Activated naive CD8-positive, alpha-beta T cell treated with anti-CD3 and anti-CD28 coated beads, Interleukin-2, amount 50 U/mL, for 24 hours (primary cell): ENCODE measurements at regions not wholly inside any gene's neighbourhood (a gene's known extent, or its start where the extent isn't known, plus 50 kb on each side); places are given as distances from the start of the nearest gene placed in this dataset.
A peak's percentile ranks its signal among the peaks of the same experiment; 100 is the strongest.
"Not testable (repeated sequence)": the region's sequence is repeated elsewhere in the genome, so short reads cannot be mapped to it uniquely, and the experiment has no call there.

Experiments used
- ATAC-seq: fragments of 150-1000 bp; cut with Tn5 transposase; one replicate; pipeline ENCODE4 v1.10.0; 2021
- DNase-seq: peaks from one replicate; pipeline ENCODE4 v3.0.0; 2021
- H3K27ac Mint-ChIP-seq: one replicate; pipeline ENCODE4 v1.8.0; 2021; ENCODE audit warnings: mild to moderate bottlenecking, mixed read lengths
- H3K27me3 Mint-ChIP-seq: one replicate; pipeline ENCODE4 v1.8.0; 2021; ENCODE audit warnings: mixed read lengths
- H3K36me3 Mint-ChIP-seq: one replicate; pipeline ENCODE4 v1.8.0; 2021; ENCODE audit warnings: low read depth, mixed read lengths
- H3K4me1 Mint-ChIP-seq: one replicate; pipeline ENCODE4 v1.8.0; 2021; ENCODE audit warnings: mixed read lengths
- H3K4me3 Mint-ChIP-seq: one replicate; pipeline ENCODE4 v1.8.0; 2021; ENCODE audit warnings: mild to moderate bottlenecking, moderate library complexity, mixed read lengths
- H3K9me3 Mint-ChIP-seq: one replicate; pipeline ENCODE4 v1.8.0; 2021; ENCODE audit warnings: mixed read lengths

- not testable (repeated sequence) for H3K36me3 Mint-ChIP-seq, H3K4me1 Mint-ChIP-seq, H3K9me3 Mint-ChIP-seq, H3K27me3 Mint-ChIP-seq, DNase-seq, H3K4me3 Mint-ChIP-seq, H3K27ac Mint-ChIP-seq, ATAC-seq
Measured at GRCh38 chrY:22883569-22883968, 100.5 kb upstream of the BPY2 start.

GRCh38 chrY:22887949-22888348, 96.1 kb upstream of the BPY2 start:
- ATAC-seq, result peak; percentile 87
- not testable (repeated sequence) for H3K9me3 Mint-ChIP-seq

DNA sequence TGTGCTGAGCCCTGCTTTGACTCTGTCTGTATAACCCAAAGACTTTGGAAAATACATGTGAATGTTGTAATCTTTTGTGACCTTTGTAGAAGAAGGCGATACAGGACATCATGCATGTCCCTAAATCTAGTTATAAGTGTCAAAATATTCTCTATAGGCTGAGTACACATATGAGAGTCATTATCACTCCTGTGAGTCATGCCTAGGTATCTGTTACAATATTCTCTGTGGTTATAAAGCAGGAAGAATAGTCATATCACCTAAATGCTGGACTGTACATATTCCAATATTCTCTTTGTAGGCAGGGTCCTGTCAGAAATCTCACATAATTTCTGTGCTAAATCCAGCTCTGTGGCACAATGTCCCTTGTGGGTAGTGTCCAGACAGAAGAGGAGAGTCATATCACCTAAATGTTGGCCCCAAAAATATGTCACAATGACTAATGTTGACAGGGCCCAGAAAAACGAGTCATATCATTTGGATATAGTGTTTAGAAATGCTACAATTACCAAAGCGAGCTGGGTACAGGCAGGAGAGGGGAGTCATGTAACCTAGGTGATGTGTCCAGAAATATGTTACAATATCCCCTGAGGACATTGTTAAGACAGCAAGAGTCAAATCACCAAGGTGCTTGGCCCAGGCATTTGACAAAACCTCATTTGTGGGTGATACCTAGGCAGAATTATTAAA, 80.4 kb upstream of the BPY2 start:
- H3K4me1 Mint-ChIP-seq, H3K36me3 Mint-ChIP-seq, DNase-seq, H3K27ac Mint-ChIP-seq, H3K9me3 Mint-ChIP-seq, H3K27me3 Mint-ChIP-seq, ATAC-seq, H3K4me3 Mint-ChIP-seq: not testable (repeated sequence)

More at GRCh38 chrY:22887949-22888348, 96.1 kb upstream of the BPY2 start:
- H3K36me3 Mint-ChIP-seq, DNase-seq, H3K4me1 Mint-ChIP-seq, H3K27ac Mint-ChIP-seq, H3K27me3 Mint-ChIP-seq, H3K4me3 Mint-ChIP-seq: not testable (repeated sequence)

DNA sequence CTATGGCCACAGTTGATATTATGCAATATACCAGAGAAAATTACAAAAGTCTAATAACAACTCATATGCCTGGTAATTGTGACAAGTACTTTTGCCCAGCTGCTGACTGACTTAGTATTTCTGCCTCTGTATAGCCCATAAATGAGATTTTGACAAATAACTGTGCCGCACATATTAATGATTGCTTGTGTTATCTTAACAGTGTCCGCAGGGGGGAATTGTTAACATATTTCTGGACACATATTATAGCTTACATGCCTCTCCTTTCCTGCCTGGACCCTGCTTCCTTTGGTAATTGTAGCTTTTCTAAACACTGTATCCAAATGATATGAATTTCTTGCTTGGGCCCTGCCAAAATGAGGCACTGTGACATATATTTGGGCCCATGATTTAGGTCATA, 69.0 kb upstream of the BPY2 start:
- ATAC-seq, result not testable (repeated sequence)

DNA sequence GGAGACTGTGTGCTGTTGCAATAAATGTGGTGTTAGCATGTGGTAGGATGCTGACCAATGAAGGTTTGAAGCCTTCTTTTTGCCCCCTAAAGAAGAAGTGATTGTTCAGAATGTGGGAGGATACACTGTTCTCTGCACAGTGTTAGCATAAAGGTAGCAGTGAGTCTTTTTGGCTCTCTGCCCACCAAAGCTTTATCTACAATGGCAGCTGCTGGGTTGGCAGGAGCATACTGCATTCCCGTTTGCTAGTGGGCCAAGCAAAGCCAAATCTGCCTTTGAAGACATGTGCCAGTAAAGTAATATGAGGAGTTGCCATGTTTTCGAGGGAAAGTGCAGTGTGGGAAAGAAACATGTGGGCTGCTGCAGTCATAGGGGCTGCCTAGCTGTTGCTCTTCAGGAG, 56.4 kb upstream of the BPY2 start:
- H3K27me3 Mint-ChIP-seq, H3K4me3 Mint-ChIP-seq, H3K27ac Mint-ChIP-seq, H3K36me3 Mint-ChIP-seq, H3K9me3 Mint-ChIP-seq, DNase-seq, ATAC-seq, H3K4me1 Mint-ChIP-seq: not testable (repeated sequence)

More for the DNA sequence above, 69.0 kb upstream of the BPY2 start:
- H3K27me3 Mint-ChIP-seq, H3K4me3 Mint-ChIP-seq, DNase-seq, H3K27ac Mint-ChIP-seq, H3K36me3 Mint-ChIP-seq, H3K9me3 Mint-ChIP-seq, H3K4me1 Mint-ChIP-seq: not testable (repeated sequence)

DNA sequence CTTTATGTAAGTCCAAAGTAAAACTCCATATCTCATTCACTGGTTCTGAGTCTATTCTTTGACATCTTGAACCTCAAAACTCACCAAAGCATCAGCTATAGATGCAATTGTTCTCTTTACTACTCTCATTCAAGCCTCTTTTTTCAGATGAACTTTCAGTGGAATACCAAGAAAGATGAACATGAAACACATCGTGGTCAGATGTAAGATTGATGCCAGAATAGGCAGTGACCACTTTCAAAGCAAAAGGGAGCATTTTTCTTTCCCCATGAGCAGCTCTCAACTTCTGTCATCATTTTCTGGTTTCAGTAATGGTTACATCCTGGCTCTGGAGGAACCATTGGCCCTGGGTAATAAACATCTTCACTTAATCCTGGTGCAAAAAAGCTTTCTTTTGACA, 50.6 kb upstream of the BPY2 start:
- not testable (repeated sequence) for H3K9me3 Mint-ChIP-seq, DNase-seq, H3K4me3 Mint-ChIP-seq, H3K27me3 Mint-ChIP-seq, ATAC-seq, H3K36me3 Mint-ChIP-seq, H3K27ac Mint-ChIP-seq, H3K4me1 Mint-ChIP-seq
